ENCODE measurements at regions not wholly inside any gene's neighbourhood (a gene's known extent, or its start where the extent isn't known, plus 50 kb on each side); places are given as distances from the start of the nearest gene placed in this dataset.

- intact Hi-C loops (cut with micrococcal nuclease) = no loop called here
- Histone ChIP-seq H2AFZ (ENCODE audit: insufficient read depth, low read depth, low read length, poor library complexity, severe bottlenecking) (no peak overlapping the region), H3K27me3 (replicated peaks in 1 of 4; ENCODE audit: control extremely low read depth in 1 of 4, control insufficient read depth in 3 of 4, insufficient read depth in 4 of 4, low read length in 3 of 4) (no peaks in the 10 kb centered on the region), H3K4me3 (ENCODE audit: control extremely low read depth in 1 of 5, extremely low read depth in 1 of 5, insufficient read depth in 1 of 5, low read depth in 2 of 5, low read length in 4 of 5) (no peak overlapping the region), H3K4me2 (replicated peaks; ENCODE audit: low read depth, low read length, poor library complexity, severe bottlenecking) (no peak overlapping the region), H3K4me1 (ENCODE audit: control insufficient read depth in 2 of 2, insufficient read depth in 2 of 2, low read length in 2 of 2) (no peaks in the 10 kb centered on the region), H4K20me1 (ENCODE audit: control insufficient read depth, insufficient read depth, low read length, poor library complexity, severe bottlenecking) (no peaks in the 10 kb centered on the region), H3K79me2 (ENCODE audit: control insufficient read depth, insufficient read depth, low read length) (no peaks in the 10 kb centered on the region), H3K36me3 (replicated peaks in 1 of 2; ENCODE audit: control extremely low read depth in 1 of 2, control insufficient read depth in 1 of 2, extremely low read depth in 1 of 2, insufficient read depth in 2 of 2, low read length in 1 of 2) (no peaks in the 10 kb centered on the region), H3K27ac (ENCODE audit: low read length in 2 of 2) (no peak overlapping the region), H3K9ac (ENCODE audit: low read length) (no peak overlapping the region), H3K9me3 (ENCODE audit: control extremely low read depth in 1 of 3, control insufficient read depth in 2 of 3, insufficient read depth in 1 of 3, low read length in 2 of 3) (no peaks in the 10 kb centered on the region)
- no CpG with 5 or more reads among the region's 2 CpGs for WGBS (ENCODE audit: insufficient coverage)
- H3K4me1 Mint-ChIP-seq = no peaks in the 10 kb centered on the region
- no peak for TF ChIP-seq CTCF (IDR thresholded peaks at IDR 0.05)
- TF ChIP-seq EZH2 (IDR thresholded peaks at IDR 0.05; ENCODE audit: borderline replicate concordance, insufficient read depth, low read depth, low read length, poor library complexity, severe bottlenecking) = no peak
- no peaks in the 10 kb centered on the region for H3K27me3 Mint-ChIP-seq
- H3K27ac Mint-ChIP-seq = no peak overlapping the region
- peaks cover 1% of the 10 kb centered on the region for H3K9me3 Mint-ChIP-seq (ENCODE audit: insufficient read depth)
- no peak overlapping the region for H3K4me3 Mint-ChIP-seq
- DNase-seq (no peak), ATAC-seq (ENCODE audit: low read depth) (no peak)
- POLR2A ChIA-PET = no interaction called here
- CTCF ChIA-PET = no interaction called here
Observed at GRCh38 chr12:83958997-83959396, 953.6 kb downstream of the SLC6A15 start.

GRCh38 chr12:83954956-83955601 lies 957.5 kb downstream of the SLC6A15 start:
- 86% methylated on average over 1 of the region's 3 CpGs for WGBS (ENCODE audit: insufficient coverage)
- TF ChIP-seq CTCF (IDR thresholded peaks at IDR 0.05) (no peak), EZH2 (IDR thresholded peaks at IDR 0.05; ENCODE audit: borderline replicate concordance, insufficient read depth, low read depth, low read length, poor library complexity, severe bottlenecking) (no peak)
- DNase-seq = no peak
- H3K27me3 Mint-ChIP-seq = no peaks in the 10 kb centered on the region
- Histone ChIP-seq H3K27ac (ENCODE audit: low read length in 2 of 2) (no peak overlapping the region), H3K4me2 (replicated peaks; ENCODE audit: low read depth, low read length, poor library complexity, severe bottlenecking) (no peak overlapping the region), H3K27me3 (replicated peaks in 1 of 4; ENCODE audit: control extremely low read depth in 1 of 4, control insufficient read depth in 3 of 4, insufficient read depth in 4 of 4, low read length in 3 of 4) (no peaks in the 10 kb centered on the region), H3K9me3 (ENCODE audit: control extremely low read depth in 1 of 3, control insufficient read depth in 2 of 3, insufficient read depth in 1 of 3, low read length in 2 of 3) (no peaks in the 10 kb centered on the region), H4K20me1 (ENCODE audit: control insufficient read depth, insufficient read depth, low read length, poor library complexity, severe bottlenecking) (no peaks in the 10 kb centered on the region), H3K4me1 (ENCODE audit: control insufficient read depth in 2 of 2, insufficient read depth in 2 of 2, low read length in 2 of 2) (no peaks in the 10 kb centered on the region), H3K36me3 (replicated peaks in 1 of 2; ENCODE audit: control extremely low read depth in 1 of 2, control insufficient read depth in 1 of 2, extremely low read depth in 1 of 2, insufficient read depth in 2 of 2, low read length in 1 of 2) (no peaks in the 10 kb centered on the region), H2AFZ (ENCODE audit: insufficient read depth, low read depth, low read length, poor library complexity, severe bottlenecking) (no peak overlapping the region), H3K79me2 (ENCODE audit: control insufficient read depth, insufficient read depth, low read length) (no peaks in the 10 kb centered on the region), H3K4me3 (ENCODE audit: control extremely low read depth in 1 of 5, extremely low read depth in 1 of 5, insufficient read depth in 1 of 5, low read depth in 2 of 5, low read length in 4 of 5) (no peak overlapping the region), H3K9ac (ENCODE audit: low read length) (no peak overlapping the region)
- no peak for ATAC-seq (ENCODE audit: low read depth)
- intact Hi-C loops (cut with micrococcal nuclease) = no loop called here
- peaks cover 2% of the 10 kb centered on the region for H3K9me3 Mint-ChIP-seq (ENCODE audit: insufficient read depth)
- no peak overlapping the region for H3K4me3 Mint-ChIP-seq
- CTCF ChIA-PET = no interaction called here
- POLR2A ChIA-PET = no interaction called here
- no peaks in the 10 kb centered on the region for H3K4me1 Mint-ChIP-seq
- no peak overlapping the region for H3K27ac Mint-ChIP-seq

Data from B cell (primary cell).